HEK293 (cell line): ENCODE measurements at regions not wholly inside any gene's neighbourhood (a gene's known extent, or its start where the extent isn't known, plus 50 kb on each side); places are given as distances from the start of the nearest gene placed in this dataset.

ENCODE experiments used
- GLIS1 ChIP-seq: fragments of 450-650 bp; formaldehyde crosslinking; IDR thresholded peaks from 2 replicates; pipeline ENCODE4 v1.5.1; 2016; ENCODE audit warnings: missing biosample characterization, missing genetic modification characterization
- SETDB1 ChIP-seq: IDR thresholded peaks from one replicate; pipeline ENCODE4 v1.6.1; 2017; ENCODE audit warnings: mild to moderate bottlenecking, low read length, moderate library complexity, mixed read lengths; ENCODE audit not compliant: insufficient read length
- SP2 ChIP-seq: fragments of 450-650 bp; formaldehyde crosslinking; IDR thresholded peaks from 2 replicates; pipeline ENCODE4 v1.5.1; 2016; ENCODE audit warnings: missing biosample characterization, missing genetic modification characterization
- YY1 ChIP-seq: fragments of 450-650 bp; formaldehyde crosslinking; IDR thresholded peaks from 2 replicates; pipeline ENCODE4 v1.5.1; 2018; ENCODE audit warnings: missing biosample characterization, missing genetic modification characterization
- ZNF138 ChIP-seq: fragments of 450-650 bp; formaldehyde crosslinking; IDR thresholded peaks from 2 replicates; pipeline ENCODE4 v1.5.1; 2016; ENCODE audit warnings: missing biosample characterization, missing genetic modification characterization, borderline replicate concordance
- ZNF335 ChIP-seq: fragments of 450-650 bp; formaldehyde crosslinking; conservative IDR thresholded peaks from 2 replicates; pipeline ENCODE4 v1.5.1; 2016; ENCODE audit warnings: missing biosample characterization, missing genetic modification characterization
- ZNF501 ChIP-seq: fragments of 450-650 bp; formaldehyde crosslinking; IDR thresholded peaks from 2 replicates; pipeline ENCODE4 v1.5.1; 2016; ENCODE audit warnings: missing biosample characterization, missing genetic modification characterization
- ZNF549 ChIP-seq: fragments of 450-650 bp; IDR thresholded peaks from 2 replicates; pipeline ENCODE4 v1.5.1; 2018; ENCODE audit warnings: missing biosample characterization, missing genetic modification characterization, mild to moderate bottlenecking, inconsistent platforms, moderate library complexity
- ZNF626 ChIP-seq: fragments of 450-650 bp; sonication (Bioruptor Pico); formaldehyde crosslinking; IDR thresholded peaks from 2 replicates; pipeline ENCODE4 v1.5.1; 2018; ENCODE audit warnings: missing biosample characterization, missing genetic modification characterization, inconsistent platforms
- TF ChIP-seq, protein P1 (sequence below): fragments of 450-650 bp; formaldehyde crosslinking; conservative IDR thresholded peaks from 2 replicates; pipeline ENCODE4 v1.5.1; 2016; ENCODE audit warnings: low read depth, missing biosample characterization, missing genetic modification characterization
- TF ChIP-seq, protein P2 (sequence below): fragments of 450-650 bp; formaldehyde crosslinking; IDR thresholded peaks from 2 replicates; pipeline ENCODE4 v1.5.1; 2016; ENCODE audit warnings: missing biosample characterization, missing genetic modification characterization
- TF ChIP-seq, protein P3 (sequence below): fragments of 450-650 bp; formaldehyde crosslinking; IDR thresholded peaks from 2 replicates; pipeline ENCODE4 v1.5.1; 2016; ENCODE audit warnings: missing biosample characterization, missing genetic modification characterization

DNA sequence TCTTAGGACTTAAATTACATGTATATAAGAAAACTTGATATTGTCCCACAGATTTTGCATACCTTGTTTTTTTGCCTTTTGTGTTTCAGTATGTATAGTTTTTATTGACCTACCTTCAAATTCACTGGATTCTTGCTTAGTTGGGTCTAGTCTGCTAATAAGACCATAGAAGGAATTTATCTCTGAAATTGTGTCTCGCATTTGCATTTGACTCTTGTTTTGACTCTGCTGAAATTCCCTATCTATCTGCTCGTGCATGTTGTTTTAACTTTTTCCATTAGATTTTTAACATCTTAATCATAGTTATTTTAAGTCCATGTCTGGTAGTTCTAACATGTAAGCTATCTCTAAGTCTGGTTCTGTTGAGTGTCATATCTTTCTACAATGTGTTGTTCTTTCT, 163.9 kb downstream of the SCP2D1 start:
- TF ChIP-seq ZNF549 (tag by site-specific recombination) (no peak), ZNF138 (tag by site-specific recombination) (no peak), SP2 (tag by site-specific recombination) (no peak), SETDB1 (no peak), YY1 (no peak), ZNF626 (no peak), ZNF501 (tag by site-specific recombination) (no peak), GLIS1 (tag by site-specific recombination) (no peak), ZNF335 (tag by site-specific recombination) (no peak)
- TF ChIP-seq, protein P1, sequence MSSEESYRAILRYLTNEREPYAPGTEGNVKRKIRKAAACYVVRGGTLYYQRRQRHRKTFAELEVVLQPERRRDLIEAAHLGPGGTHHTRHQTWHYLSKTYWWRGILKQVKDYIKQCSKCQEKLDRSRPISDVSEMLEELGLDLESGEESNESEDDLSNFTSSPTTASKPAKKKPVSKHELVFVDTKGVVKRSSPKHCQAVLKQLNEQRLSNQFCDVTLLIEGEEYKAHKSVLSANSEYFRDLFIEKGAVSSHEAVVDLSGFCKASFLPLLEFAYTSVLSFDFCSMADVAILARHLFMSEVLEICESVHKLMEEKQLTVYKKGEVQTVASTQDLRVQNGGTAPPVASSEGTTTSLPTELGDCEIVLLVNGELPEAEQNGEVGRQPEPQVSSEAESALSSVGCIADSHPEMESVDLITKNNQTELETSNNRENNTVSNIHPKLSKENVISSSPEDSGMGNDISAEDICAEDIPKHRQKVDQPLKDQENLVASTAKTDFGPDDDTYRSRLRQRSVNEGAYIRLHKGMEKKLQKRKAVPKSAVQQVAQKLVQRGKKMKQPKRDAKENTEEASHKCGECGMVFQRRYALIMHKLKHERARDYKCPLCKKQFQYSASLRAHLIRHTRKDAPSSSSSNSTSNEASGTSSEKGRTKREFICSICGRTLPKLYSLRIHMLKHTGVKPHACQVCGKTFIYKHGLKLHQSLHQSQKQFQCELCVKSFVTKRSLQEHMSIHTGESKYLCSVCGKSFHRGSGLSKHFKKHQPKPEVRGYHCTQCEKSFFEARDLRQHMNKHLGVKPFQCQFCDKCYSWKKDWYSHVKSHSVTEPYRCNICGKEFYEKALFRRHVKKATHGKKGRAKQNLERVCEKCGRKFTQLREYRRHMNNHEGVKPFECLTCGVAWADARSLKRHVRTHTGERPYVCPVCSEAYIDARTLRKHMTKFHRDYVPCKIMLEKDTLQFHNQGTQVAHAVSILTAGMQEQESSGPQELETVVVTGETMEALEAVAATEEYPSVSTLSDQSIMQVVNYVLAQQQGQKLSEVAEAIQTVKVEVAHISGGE (tag by site-specific recombination), result no peak
- TF ChIP-seq, protein P2, sequence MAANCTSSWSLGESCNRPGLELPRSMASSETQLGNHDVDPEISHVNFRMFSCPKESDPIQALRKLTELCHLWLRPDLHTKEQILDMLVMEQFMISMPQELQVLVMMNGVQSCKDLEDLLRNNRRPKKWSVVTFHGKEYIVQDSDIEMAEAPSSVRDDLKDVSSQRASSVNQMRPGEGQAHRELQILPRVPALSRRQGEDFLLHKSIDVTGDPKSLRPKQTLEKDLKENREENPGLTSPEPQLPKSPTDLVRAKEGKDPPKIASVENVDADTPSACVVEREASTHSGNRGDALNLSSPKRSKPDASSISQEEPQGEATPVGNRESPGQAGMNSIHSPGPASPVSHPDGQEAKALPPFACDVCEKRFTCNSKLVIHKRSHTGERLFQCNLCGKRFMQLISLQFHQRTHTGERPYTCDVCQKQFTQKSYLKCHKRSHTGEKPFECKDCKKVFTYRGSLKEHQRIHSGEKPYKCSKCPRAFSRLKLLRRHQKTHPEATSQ (tag by site-specific recombination), result no peak
- TF ChIP-seq, protein P3, sequence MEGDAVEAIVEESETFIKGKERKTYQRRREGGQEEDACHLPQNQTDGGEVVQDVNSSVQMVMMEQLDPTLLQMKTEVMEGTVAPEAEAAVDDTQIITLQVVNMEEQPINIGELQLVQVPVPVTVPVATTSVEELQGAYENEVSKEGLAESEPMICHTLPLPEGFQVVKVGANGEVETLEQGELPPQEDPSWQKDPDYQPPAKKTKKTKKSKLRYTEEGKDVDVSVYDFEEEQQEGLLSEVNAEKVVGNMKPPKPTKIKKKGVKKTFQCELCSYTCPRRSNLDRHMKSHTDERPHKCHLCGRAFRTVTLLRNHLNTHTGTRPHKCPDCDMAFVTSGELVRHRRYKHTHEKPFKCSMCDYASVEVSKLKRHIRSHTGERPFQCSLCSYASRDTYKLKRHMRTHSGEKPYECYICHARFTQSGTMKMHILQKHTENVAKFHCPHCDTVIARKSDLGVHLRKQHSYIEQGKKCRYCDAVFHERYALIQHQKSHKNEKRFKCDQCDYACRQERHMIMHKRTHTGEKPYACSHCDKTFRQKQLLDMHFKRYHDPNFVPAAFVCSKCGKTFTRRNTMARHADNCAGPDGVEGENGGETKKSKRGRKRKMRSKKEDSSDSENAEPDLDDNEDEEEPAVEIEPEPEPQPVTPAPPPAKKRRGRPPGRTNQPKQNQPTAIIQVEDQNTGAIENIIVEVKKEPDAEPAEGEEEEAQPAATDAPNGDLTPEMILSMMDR (tag by site-specific recombination), result no peak
